Astrocyte (in vitro differentiated cells and primary cell): ENCODE measurements at regions not wholly inside any gene's neighbourhood (a gene's known extent, or its start where the extent isn't known, plus 50 kb on each side); places are given as distances from the start of the nearest gene placed in this dataset.

Experiments used
- DNase-seq: peaks from one replicate; pipeline ENCODE4 v3.0.0-alpha.2; 2010; ENCODE audit warnings: low read depth
- FAIRE-seq: peaks from 2 replicates; lab custom pipeline; 2011; peaks lifted over from hg19 to GRCh38; lab: Jason Lieb, UNC
- H2AFZ ChIP-seq: 2 replicates; pipeline ENCODE4 v1.6.0; 2012; ENCODE audit warnings: low read depth, low read length, inconsistent platforms
- H3K27ac ChIP-seq: 2 replicates; pipeline ENCODE4 v1.5.1; 2011; ENCODE audit warnings: low read depth, low read length, inconsistent platforms
- H3K27me3 ChIP-seq: 2 replicates; pipeline ENCODE4 v1.6.0; 2011; ENCODE audit warnings: low read length, inconsistent platforms; ENCODE audit not compliant: insufficient read depth
- H3K36me3 ChIP-seq: 2 replicates; pipeline ENCODE4 v1.5.1; 2011; ENCODE audit warnings: low read length, inconsistent platforms; ENCODE audit not compliant: insufficient read depth
- H3K4me1 ChIP-seq: 2 replicates; pipeline ENCODE4 v1.5.1; 2011; ENCODE audit warnings: low read length, inconsistent platforms; ENCODE audit not compliant: insufficient read depth
- H3K4me2 ChIP-seq: 2 replicates; pipeline ENCODE4 v1.6.0; 2012; ENCODE audit warnings: low read length, inconsistent platforms
- H3K4me3 ChIP-seq: 2 replicates; pipeline ENCODE4 v1.5.1; 2011; ENCODE audit warnings: low read depth, mild to moderate bottlenecking, low read length, inconsistent platforms; ENCODE audit not compliant: insufficient read depth
- H3K79me2 ChIP-seq: 2 replicates; pipeline ENCODE4 v1.6.0; 2012; ENCODE audit warnings: mild to moderate bottlenecking, low read length, inconsistent platforms; ENCODE audit not compliant: insufficient read depth
- H3K9ac ChIP-seq: 2 replicates; pipeline ENCODE4 v1.6.0; 2012; ENCODE audit warnings: mild to moderate bottlenecking, low read length, inconsistent platforms
- H3K9me3 ChIP-seq: 2 replicates; pipeline ENCODE4 v1.5.1; 2012; ENCODE audit warnings: low read depth, mild to moderate bottlenecking, low read length, inconsistent platforms; ENCODE audit not compliant: insufficient read depth
- H4K20me1 ChIP-seq: 2 replicates; pipeline ENCODE4 v1.6.0; 2012; ENCODE audit warnings: low read length, inconsistent platforms; ENCODE audit not compliant: insufficient read depth
- H3K27ac Mint-ChIP-seq: one replicate; pipeline ENCODE4 v1.8.0; 2021; ENCODE audit warnings: mild to moderate bottlenecking, mixed read lengths; ENCODE audit not compliant: unreplicated experiment
- H3K27me3 Mint-ChIP-seq: one replicate; pipeline ENCODE4 v1.8.0; 2021; ENCODE audit warnings: low read depth, mixed read lengths; ENCODE audit not compliant: unreplicated experiment
- H3K36me3 Mint-ChIP-seq: one replicate; pipeline ENCODE4 v1.8.0; 2021; ENCODE audit warnings: low read depth, mixed read lengths; ENCODE audit not compliant: unreplicated experiment
- H3K4me1 Mint-ChIP-seq: one replicate; pipeline ENCODE4 v1.8.0; 2021; ENCODE audit warnings: low read depth, mixed read lengths; ENCODE audit not compliant: unreplicated experiment
- H3K4me3 Mint-ChIP-seq: one replicate; pipeline ENCODE4 v1.8.0; 2021; ENCODE audit warnings: mild to moderate bottlenecking, moderate library complexity, mixed read lengths; ENCODE audit not compliant: unreplicated experiment
- H3K9me3 Mint-ChIP-seq: one replicate; pipeline ENCODE4 v1.8.0; 2021; ENCODE audit warnings: mild to moderate bottlenecking, mixed read lengths; ENCODE audit not compliant: unreplicated experiment
- EZH2 ChIP-seq: IDR thresholded peaks from 2 replicates; pipeline ENCODE4 v1.6.1; 2012; ENCODE audit warnings: mild to moderate bottlenecking, low read length, inconsistent platforms; ENCODE audit not compliant: insufficient read depth
- TF ChIP-seq, protein P1 (sequence below): IDR thresholded peaks from 2 replicates; pipeline ENCODE4 v1.5.1; 2011; ENCODE audit warnings: low read depth, mild to moderate bottlenecking, inconsistent platforms, low read length, moderate library complexity; ENCODE audit not compliant: insufficient read depth

DNA sequence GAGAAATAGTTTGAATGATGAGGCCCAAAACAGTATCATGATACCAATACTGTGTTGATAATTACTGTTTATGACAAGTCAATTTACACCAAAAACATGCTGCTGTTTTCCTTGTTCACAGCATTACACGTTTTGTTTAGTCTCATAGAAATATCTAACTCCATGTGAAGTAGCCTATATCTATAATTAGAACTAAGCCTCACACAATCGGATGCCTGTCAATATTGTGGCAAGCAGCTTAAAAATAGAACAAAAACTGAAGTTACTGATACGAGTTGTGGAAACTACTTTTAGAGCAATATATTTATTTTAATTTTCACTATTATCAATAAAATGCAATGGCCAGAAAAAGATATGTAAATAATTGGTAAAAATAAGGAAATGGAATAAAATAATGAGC lies 470.8 kb downstream of the ZEB2 start:
- Histone ChIP-seq H3K27ac (no peak overlapping the region), H3K4me2 (no peak overlapping the region)
- H3K27me3 Mint-ChIP-seq: no peaks in the 10 kb centered on the region

DNA sequence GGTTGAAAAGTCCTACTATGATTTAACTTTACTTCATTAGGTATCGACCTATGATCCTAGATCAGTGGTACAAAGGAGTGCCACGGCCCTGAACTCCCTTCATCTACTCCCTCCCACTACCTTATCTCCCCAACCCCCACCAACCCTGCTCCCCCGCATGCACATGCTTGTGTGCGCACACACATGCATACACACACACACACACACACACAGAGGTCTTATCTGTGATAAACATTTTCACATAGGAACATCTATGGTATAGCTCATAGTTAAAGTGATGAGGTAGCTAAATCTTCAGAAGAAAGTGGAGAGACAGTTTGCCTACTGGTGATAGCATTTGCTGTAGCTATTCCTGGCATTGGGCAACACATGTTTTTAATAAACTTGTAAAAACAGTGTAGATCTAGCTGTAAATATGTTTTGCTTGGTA lies 471.3 kb downstream of the ZEB2 start:
- Histone ChIP-seq H3K79me2 (no peaks in the 10 kb centered on the region), H3K27me3 (no peaks in the 10 kb centered on the region), H3K4me1 (no peaks in the 10 kb centered on the region), H3K36me3 (no peaks in the 10 kb centered on the region), H3K4me2 (no peak overlapping the region), H3K4me3 (no peak overlapping the region), H3K9me3 (no peaks in the 10 kb centered on the region), H4K20me1 (no peaks in the 10 kb centered on the region), H3K27ac (no peak overlapping the region), H2AFZ (no peak overlapping the region), H3K9ac (no peak overlapping the region)
- H3K4me1 Mint-ChIP-seq: no peaks in the 10 kb centered on the region
- no peaks in the 10 kb centered on the region for H3K27me3 Mint-ChIP-seq
- peaks cover 2% of the 10 kb centered on the region for H3K9me3 Mint-ChIP-seq
- TF ChIP-seq, protein P1, sequence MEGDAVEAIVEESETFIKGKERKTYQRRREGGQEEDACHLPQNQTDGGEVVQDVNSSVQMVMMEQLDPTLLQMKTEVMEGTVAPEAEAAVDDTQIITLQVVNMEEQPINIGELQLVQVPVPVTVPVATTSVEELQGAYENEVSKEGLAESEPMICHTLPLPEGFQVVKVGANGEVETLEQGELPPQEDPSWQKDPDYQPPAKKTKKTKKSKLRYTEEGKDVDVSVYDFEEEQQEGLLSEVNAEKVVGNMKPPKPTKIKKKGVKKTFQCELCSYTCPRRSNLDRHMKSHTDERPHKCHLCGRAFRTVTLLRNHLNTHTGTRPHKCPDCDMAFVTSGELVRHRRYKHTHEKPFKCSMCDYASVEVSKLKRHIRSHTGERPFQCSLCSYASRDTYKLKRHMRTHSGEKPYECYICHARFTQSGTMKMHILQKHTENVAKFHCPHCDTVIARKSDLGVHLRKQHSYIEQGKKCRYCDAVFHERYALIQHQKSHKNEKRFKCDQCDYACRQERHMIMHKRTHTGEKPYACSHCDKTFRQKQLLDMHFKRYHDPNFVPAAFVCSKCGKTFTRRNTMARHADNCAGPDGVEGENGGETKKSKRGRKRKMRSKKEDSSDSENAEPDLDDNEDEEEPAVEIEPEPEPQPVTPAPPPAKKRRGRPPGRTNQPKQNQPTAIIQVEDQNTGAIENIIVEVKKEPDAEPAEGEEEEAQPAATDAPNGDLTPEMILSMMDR: no peak
- no peak for TF ChIP-seq EZH2
- no peak for DNase-seq
- peaks cover 4% of the 10 kb centered on the region for H3K36me3 Mint-ChIP-seq
- no peak for FAIRE-seq
- H3K27ac Mint-ChIP-seq: no peak overlapping the region
- no peak overlapping the region for H3K4me3 Mint-ChIP-seq

More for the DNA sequence above, 470.8 kb downstream of the ZEB2 start:
- H3K4me3 Mint-ChIP-seq: no peak overlapping the region
- DNase-seq (no peak), FAIRE-seq (no peak)
- H3K27ac Mint-ChIP-seq: no peak overlapping the region
- no peak overlapping the region for H3K9ac ChIP-seq
- H3K79me2 ChIP-seq: no peaks in the 10 kb centered on the region
- no peaks in the 10 kb centered on the region for H3K27me3 ChIP-seq
- no peaks in the 10 kb centered on the region for H4K20me1 ChIP-seq
- H3K4me1 ChIP-seq: no peaks in the 10 kb centered on the region
- no peaks in the 10 kb centered on the region for H3K9me3 ChIP-seq
- H3K36me3 Mint-ChIP-seq: peaks cover 4% of the 10 kb centered on the region
- peaks cover 2% of the 10 kb centered on the region for H3K9me3 Mint-ChIP-seq
- no peaks in the 10 kb centered on the region for H3K36me3 ChIP-seq
- no peak overlapping the region for H3K4me3 ChIP-seq
- TF ChIP-seq, protein P1: no peak
- TF ChIP-seq EZH2: no peak
- no peaks in the 10 kb centered on the region for H3K4me1 Mint-ChIP-seq
- H2AFZ ChIP-seq: no peak overlapping the region

DNA sequence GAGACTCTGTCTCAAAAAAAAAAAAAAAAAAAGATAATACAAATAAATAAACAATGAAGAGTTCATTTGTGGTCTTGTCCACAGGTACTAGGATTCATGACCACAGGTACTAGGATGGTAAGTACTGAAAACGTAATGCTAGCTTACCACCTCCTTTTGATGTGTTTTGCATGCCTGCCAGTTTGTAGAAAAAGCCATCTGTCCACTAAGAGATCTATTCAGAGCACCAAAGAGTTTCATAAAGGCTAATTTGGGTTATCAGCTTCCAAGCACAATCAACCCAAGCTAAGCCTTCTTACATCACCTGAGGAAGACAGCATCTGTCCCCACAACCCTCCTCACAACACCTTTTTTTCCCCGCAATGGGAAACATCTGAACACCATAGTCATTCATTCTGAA lies 477.2 kb downstream of the ZEB2 start:
- Histone ChIP-seq H3K36me3 (no peaks in the 10 kb centered on the region), H3K9me3 (no peaks in the 10 kb centered on the region), H3K27ac (no peak overlapping the region), H3K27me3 (no peaks in the 10 kb centered on the region), H3K79me2 (no peaks in the 10 kb centered on the region), H2AFZ (no peak overlapping the region), H3K9ac (no peak overlapping the region), H3K4me3 (no peak overlapping the region), H3K4me2 (no peak overlapping the region), H4K20me1 (no peaks in the 10 kb centered on the region), H3K4me1 (no peaks in the 10 kb centered on the region)
- TF ChIP-seq EZH2: no peak
- TF ChIP-seq, protein P1: no peak
- H3K4me1 Mint-ChIP-seq: no peaks in the 10 kb centered on the region
- no peaks in the 10 kb centered on the region for H3K27me3 Mint-ChIP-seq
- no peaks in the 10 kb centered on the region for H3K36me3 Mint-ChIP-seq
- no peaks in the 10 kb centered on the region for H3K9me3 Mint-ChIP-seq
- FAIRE-seq (no peak), DNase-seq (no peak)
- H3K27ac Mint-ChIP-seq: no peak overlapping the region
- no peak overlapping the region for H3K4me3 Mint-ChIP-seq
